Suprapubic skin (tissue), 4 donors: ENCODE measurements at regions not wholly inside any gene's neighbourhood (a gene's known extent, or its start where the extent isn't known, plus 50 kb on each side); places are given as distances from the start of the nearest gene placed in this dataset.

Source experiments
- DNase-seq, 2 donors: peaks; one replicate each; pipeline ENCODE4 v3.0.0-alpha.2; 2019; ENCODE audit warnings: low spot score in 2 of 2
- H3K27ac ChIP-seq: fragments of 200-600 bp; sonication (generic); one replicate; pipeline ENCODE4 v1.5.1; 2019
- H3K27me3 ChIP-seq: fragments of 200-600 bp; sonication (generic); one replicate; pipeline ENCODE4 v1.5.1; 2019
- H3K36me3 ChIP-seq: fragments of 200-600 bp; sonication (generic); one replicate; pipeline ENCODE4 v1.5.1; 2019
- H3K4me1 ChIP-seq: fragments of 200-600 bp; sonication (generic); one replicate; pipeline ENCODE4 v1.5.1; 2019
- H3K4me3 ChIP-seq: fragments of 200-600 bp; sonication (generic); one replicate; pipeline ENCODE4 v1.5.1; 2019; ENCODE audit warnings: mild to moderate bottlenecking
- H3K9me3 ChIP-seq: fragments of 200-600 bp; sonication (generic); one replicate; pipeline ENCODE4 v1.5.1; 2019
- CTCF ChIP-seq, 2 donors: fragments of 200-600 bp in 1 of 2; fragments of 450-650 bp in 1 of 2; sonication (generic) in 1 of 2; IDR thresholded peaks; one replicate each; pipeline ENCODE4 v1.5.1; 2016 to 2019; ENCODE audit warnings: antibody characterized with exemption in 2 of 2, mild to moderate bottlenecking in 1 of 2, moderate library complexity in 1 of 2
- EP300 ChIP-seq: sonication (generic); formaldehyde crosslinking; IDR thresholded peaks from one replicate; pipeline ENCODE4 v1.6.1; 2017; ENCODE audit warnings: antibody characterized with exemption
- POLR2A ChIP-seq, 2 donors: fragments of 450-650 bp; IDR thresholded peaks; one replicate each; pipeline ENCODE4 v1.6.1; 2017; ENCODE audit warnings: antibody characterized with exemption in 2 of 2, mild to moderate bottlenecking in 2 of 2, moderate library complexity in 2 of 2
- POLR2AphosphoS5 ChIP-seq, 3 donors: sonication (generic); formaldehyde crosslinking; IDR thresholded peaks; one replicate each; pipeline ENCODE4 v1.6.1; 2017; ENCODE audit warnings: antibody characterized with exemption in 3 of 3
- WGBS: methylation state at CpG from one replicate; pipeline ENCODE4 v1.1.5; 2018; 5-methylcytosine and 5-hydroxymethylcytosine counted together

GRCh38 chr3:35523074-35523473 lies 116.3 kb upstream of the ARPP21 start:
- 85% methylated on average over 4 of the region's 4 CpGs for WGBS
- Histone ChIP-seq H3K4me1 (no peaks in the 10 kb centered on the region), H3K27me3 (no peaks in the 10 kb centered on the region), H3K9me3 (no peaks in the 10 kb centered on the region), H3K27ac (no peak overlapping the region), H3K36me3 (no peaks in the 10 kb centered on the region), H3K4me3 (no peak overlapping the region)
- no peak for DNase-seq
- no peak for TF ChIP-seq EP300
- no peak for TF ChIP-seq POLR2A (IDR thresholded peaks at IDR 0.05)
- no peak for TF ChIP-seq CTCF (IDR thresholded peaks at IDR 0.05)
- no peak for TF ChIP-seq POLR2AphosphoS5 (IDR thresholded peaks at IDR 0.05)

GRCh38 chr3:35523838-35524237 lies 115.5 kb upstream of the ARPP21 start:
- no peak for DNase-seq
- 60% methylated on average over 4 of the region's 4 CpGs for WGBS
- H3K9me3 ChIP-seq = no peaks in the 10 kb centered on the region
- H3K36me3 ChIP-seq = no peaks in the 10 kb centered on the region
- TF ChIP-seq POLR2A (IDR thresholded peaks at IDR 0.05) = no peak
- no peak for TF ChIP-seq CTCF (IDR thresholded peaks at IDR 0.05)
- TF ChIP-seq EP300 = no peak
- TF ChIP-seq POLR2AphosphoS5 (IDR thresholded peaks at IDR 0.05) = no peak
- H3K4me1 ChIP-seq = no peaks in the 10 kb centered on the region
- H3K27me3 ChIP-seq = no peaks in the 10 kb centered on the region
- no peak overlapping the region for H3K4me3 ChIP-seq
- no peak overlapping the region for H3K27ac ChIP-seq

GRCh38 chr3:35524856-35525255 lies 114.5 kb upstream of the ARPP21 start:
- Histone ChIP-seq H3K27ac (no peak overlapping the region), H3K27me3 (no peaks in the 10 kb centered on the region), H3K9me3 (no peaks in the 10 kb centered on the region), H3K36me3 (no peaks in the 10 kb centered on the region), H3K4me3 (no peak overlapping the region), H3K4me1 (no peaks in the 10 kb centered on the region)
- TF ChIP-seq POLR2AphosphoS5 (IDR thresholded peaks at IDR 0.05) = no peak
- no peak for TF ChIP-seq EP300
- TF ChIP-seq CTCF (IDR thresholded peaks at IDR 0.05) = no peak
- TF ChIP-seq POLR2A (IDR thresholded peaks at IDR 0.05) = no peak
- WGBS = 96% methylated on average over 2 of the region's 2 CpGs
- no peak for DNase-seq

GRCh38 chr3:35528728-35529127 lies 110.6 kb upstream of the ARPP21 start:
- no peak for DNase-seq
- Histone ChIP-seq H3K4me1 (no peaks in the 10 kb centered on the region), H3K27ac (no peak overlapping the region), H3K36me3 (no peaks in the 10 kb centered on the region), H3K9me3 (no peaks in the 10 kb centered on the region), H3K4me3 (no peak overlapping the region), H3K27me3 (no peaks in the 10 kb centered on the region)
- no peak for TF ChIP-seq CTCF (IDR thresholded peaks at IDR 0.05)
- TF ChIP-seq EP300 = no peak
- WGBS = 86% methylated on average over 6 of the region's 6 CpGs

GRCh38 chr3:35529337-35529736 lies 110.0 kb upstream of the ARPP21 start:
- Histone ChIP-seq H3K27me3 (no peaks in the 10 kb centered on the region), H3K4me3 (no peak overlapping the region)
- DNase-seq = no peak

More at GRCh38 chr3:35529337-35529736, 110.0 kb upstream of the ARPP21 start:
- no peaks in the 10 kb centered on the region for H3K36me3 ChIP-seq
- no peaks in the 10 kb centered on the region for H3K9me3 ChIP-seq
- H3K4me1 ChIP-seq = no peaks in the 10 kb centered on the region
- TF ChIP-seq POLR2A (IDR thresholded peaks at IDR 0.05) (no peak), POLR2AphosphoS5 (IDR thresholded peaks at IDR 0.05) (no peak), EP300 (no peak), CTCF (IDR thresholded peaks at IDR 0.05) (no peak)
- 87% methylated on average over 6 of the region's 6 CpGs for WGBS
- no peak overlapping the region for H3K27ac ChIP-seq
